C4-2B (cell line): ENCODE measurements at regions not wholly inside any gene's neighbourhood (a gene's known extent, or its start where the extent isn't known, plus 50 kb on each side); places are given as distances from the start of the nearest gene placed in this dataset.

Source experiments
- CTCF ChIP-seq: fragments of 450-650 bp; conservative IDR thresholded peaks from 2 replicates; pipeline ENCODE4 v1.5.1; 2017; ENCODE audit warnings: mild to moderate bottlenecking
- ZFX ChIP-seq: fragments of 450-650 bp; IDR thresholded peaks from 2 replicates; pipeline ENCODE4 v1.6.1; 2017

- TF ChIP-seq CTCF (no peak), ZFX (no peak)
These were observed 200.2 kb downstream of the RAD51AP2 start for GRCh38 chr2:17318013-17318412.
